CD4-positive, CD25-positive, alpha-beta regulatory T cell (primary cell): ENCODE measurements at regions not wholly inside any gene's neighbourhood (a gene's known extent, or its start where the extent isn't known, plus 50 kb on each side); places are given as distances from the start of the nearest gene placed in this dataset.
"Not testable (repeated sequence)": the region's sequence is repeated elsewhere in the genome, so short reads cannot be mapped to it uniquely, and the experiment has no call there.

Experiments used
- ATAC-seq, 2 donors: fragments of 150-1000 bp; cut with Tn5 transposase; one replicate each; pipeline ENCODE4 v1.10.0; 2021; ENCODE audit warnings: low read depth in 2 of 2, moderate number of reproducible peaks in 2 of 2, moderate library complexity in 1 of 2
- DNase-seq, 3 donors: peaks; one replicate each; pipeline versions ENCODE4 v3.0.0 to v3.0.0-alpha.2; 2012 to 2022; ENCODE audit warnings: mixed read lengths in 1 of 3
- H3K27ac ChIP-seq: one replicate; pipeline ENCODE4 v1.7.0; 2013; ENCODE audit warnings: mild to moderate bottlenecking, low read length; ENCODE audit not compliant: insufficient read depth, poor library complexity, severe bottlenecking
- H3K27me3 ChIP-seq: one replicate; pipeline ENCODE4 v1.7.0; 2013; ENCODE audit warnings: low read length; ENCODE audit not compliant: control insufficient read depth, insufficient read depth
- H3K36me3 ChIP-seq: one replicate; pipeline ENCODE4 v1.7.0; 2013; ENCODE audit warnings: mild to moderate bottlenecking, low read length, moderate library complexity; ENCODE audit not compliant: control insufficient read depth, insufficient read depth
- H3K4me1 ChIP-seq: 2 replicates; pipeline ENCODE4 v1.7.0; 2013; ENCODE audit warnings: mild to moderate bottlenecking, low read length; ENCODE audit not compliant: insufficient read depth, control insufficient read depth, poor library complexity, severe bottlenecking
- H3K4me3 ChIP-seq: one replicate; pipeline ENCODE4 v1.7.0; 2013; ENCODE audit warnings: low read depth, mild to moderate bottlenecking, low read length, moderate library complexity
- H3K9me3 ChIP-seq, 2 experiments: 1 replicate in 1 of 2; 2 replicates in 1 of 2; pipeline ENCODE4 v1.7.0; 2013; ENCODE audit warnings: low read length in 2 of 2, mild to moderate bottlenecking in 1 of 2, moderate library complexity in 1 of 2; ENCODE audit not compliant: control insufficient read depth in 2 of 2
- H3K27ac Mint-ChIP-seq, 3 donors: one replicate each; pipeline ENCODE4 v1.8.0; 2020 to 2022; ENCODE audit warnings: mild to moderate bottlenecking in 3 of 3, mixed read lengths in 3 of 3, moderate library complexity in 2 of 3
- H3K27me3 Mint-ChIP-seq: one replicate; pipeline ENCODE4 v1.8.0; 2022; ENCODE audit warnings: mild to moderate bottlenecking, mixed read lengths
- H3K36me3 Mint-ChIP-seq: one replicate; pipeline ENCODE4 v1.8.0; 2020; ENCODE audit warnings: mixed read lengths
- H3K4me1 Mint-ChIP-seq, 4 donors: one replicate each; pipeline ENCODE4 v1.8.0; 2020 to 2022; ENCODE audit warnings: mixed read lengths in 4 of 4, mild to moderate bottlenecking in 1 of 4
- H3K4me3 Mint-ChIP-seq, 4 donors: one replicate each; pipeline ENCODE4 v1.8.0; 2020 to 2022; ENCODE audit warnings: mild to moderate bottlenecking in 4 of 4, mixed read lengths in 4 of 4, moderate library complexity in 3 of 4
- H3K9me3 Mint-ChIP-seq, 7 donors: one replicate each; pipeline ENCODE4 v1.8.0; 2020 to 2022; ENCODE audit warnings: mixed read lengths in 7 of 7, mild to moderate bottlenecking in 3 of 7, moderate library complexity in 2 of 7

- H3K4me3 ChIP-seq, H3K27ac ChIP-seq, ATAC-seq, H3K4me1 ChIP-seq, H3K27ac Mint-ChIP-seq, DNase-seq, H3K27me3 ChIP-seq, H3K4me1 Mint-ChIP-seq, H3K4me3 Mint-ChIP-seq, H3K36me3 ChIP-seq, H3K36me3 Mint-ChIP-seq: not testable (repeated sequence)
- Mint-ChIP-seq H3K9me3 (peaks cover 4 to 32% (median 11%) of the 10 kb centered on the region in 7 donors), H3K27me3 (peaks cover 10% of the 10 kb centered on the region)
- H3K9me3 ChIP-seq: peaks cover 6 to 16% of the 10 kb centered on the region in 2 experiments
These were observed 51.9 kb upstream of the MFGE8 start for GRCh38 chr15:88965097-88965496.

GRCh38 chr15:88970232-88970631 is 57.1 kb upstream of the MFGE8 start:
- Histone ChIP-seq H3K4me1 (no peaks in the 10 kb centered on the region), H3K27ac (no peak overlapping the region), H3K4me3 (no peak overlapping the region), H3K36me3 (no peaks in the 10 kb centered on the region), H3K27me3 (peaks cover 4% of the 10 kb centered on the region), H3K9me3 (peaks cover 3 to 12% of the 10 kb centered on the region in 2 experiments)
- H3K27me3 Mint-ChIP-seq: peaks cover 25% of the 10 kb centered on the region
- no peak overlapping the region for H3K4me3 Mint-ChIP-seq
- H3K27ac Mint-ChIP-seq: no peak overlapping the region
- peaks cover 4 to 29% (median 12%) of the 10 kb centered on the region in 7 donors for H3K9me3 Mint-ChIP-seq
- H3K36me3 Mint-ChIP-seq: peaks cover 3% of the 10 kb centered on the region
- peaks cover 0 to 6% (median 0%) of the 10 kb centered on the region in 4 donors for H3K4me1 Mint-ChIP-seq
- no peak for DNase-seq
- ATAC-seq: no peak

GRCh38 chr15:88974392-88974791 is 61.2 kb upstream of the MFGE8 start:
- Histone ChIP-seq H3K9me3 (no peaks in the 10 kb centered on the region), H3K4me1 (no peaks in the 10 kb centered on the region), H3K27me3 (peaks cover 4% of the 10 kb centered on the region), H3K27ac (no peak overlapping the region), H3K36me3 (no peaks in the 10 kb centered on the region), H3K4me3 (no peak overlapping the region)
- no peak overlapping the region for H3K27ac Mint-ChIP-seq
- no peaks in the 10 kb centered on the region for H3K4me1 Mint-ChIP-seq
- peaks cover 0 to 12% (median 3%) of the 10 kb centered on the region in 7 donors for H3K9me3 Mint-ChIP-seq
- H3K36me3 Mint-ChIP-seq: no peaks in the 10 kb centered on the region
- H3K4me3 Mint-ChIP-seq: no peak overlapping the region
- ATAC-seq (no peak), DNase-seq (no peak)
- peaks cover 34% of the 10 kb centered on the region for H3K27me3 Mint-ChIP-seq

- Mint-ChIP-seq H3K4me1 (no peaks in the 10 kb centered on the region), H3K27ac (no peak overlapping the region), H3K4me3 (no peak overlapping the region), H3K27me3 (peaks cover 40% of the 10 kb centered on the region), H3K36me3 (no peaks in the 10 kb centered on the region), H3K9me3 (peaks cover 0 to 3% (median 0%) of the 10 kb centered on the region in 7 donors)
- no peaks in the 10 kb centered on the region for H3K9me3 ChIP-seq
- no peak for ATAC-seq
- no peak for DNase-seq
- H3K27me3 ChIP-seq: no peaks in the 10 kb centered on the region
- no peaks in the 10 kb centered on the region for H3K4me1 ChIP-seq
- no peak overlapping the region for H3K4me3 ChIP-seq
- no peak overlapping the region for H3K27ac ChIP-seq
- H3K36me3 ChIP-seq: no peaks in the 10 kb centered on the region
These were observed 62.7 kb upstream of the MFGE8 start for GRCh38 chr15:88975891-88976290.

GRCh38 chr15:88976656-88977055 is 63.5 kb upstream of the MFGE8 start:
- peaks cover 0 to 3% (median 0%) of the 10 kb centered on the region in 7 donors for H3K9me3 Mint-ChIP-seq
- H3K36me3 Mint-ChIP-seq: no peaks in the 10 kb centered on the region

GRCh38 chr15:88979674-88980073 is 66.5 kb upstream of the MFGE8 start:
- H3K27me3 ChIP-seq: no peaks in the 10 kb centered on the region
- Mint-ChIP-seq H3K27ac (no peak overlapping the region), H3K9me3 (no peaks in the 10 kb centered on the region), H3K36me3 (no peaks in the 10 kb centered on the region), H3K27me3 (peaks cover 39% of the 10 kb centered on the region), H3K4me1 (no peaks in the 10 kb centered on the region), H3K4me3 (no peak overlapping the region)
- ATAC-seq (no peak), DNase-seq (no peak)
- H3K4me3 ChIP-seq: no peak overlapping the region
- no peaks in the 10 kb centered on the region for H3K9me3 ChIP-seq
- H3K27ac ChIP-seq: no peak overlapping the region
- H3K36me3 ChIP-seq: no peaks in the 10 kb centered on the region
- H3K4me1 ChIP-seq: no peaks in the 10 kb centered on the region

More at GRCh38 chr15:88976656-88977055, 63.5 kb upstream of the MFGE8 start:
- ATAC-seq (no peak), DNase-seq (no peak)
- Histone ChIP-seq H3K36me3 (no peaks in the 10 kb centered on the region), H3K27ac (no peak overlapping the region), H3K27me3 (no peaks in the 10 kb centered on the region), H3K4me1 (no peaks in the 10 kb centered on the region), H3K4me3 (no peak overlapping the region), H3K9me3 (no peaks in the 10 kb centered on the region)
- H3K4me3 Mint-ChIP-seq: no peak overlapping the region
- no peaks in the 10 kb centered on the region for H3K4me1 Mint-ChIP-seq
- no peak overlapping the region for H3K27ac Mint-ChIP-seq
- H3K27me3 Mint-ChIP-seq: peaks cover 45% of the 10 kb centered on the region

GRCh38 chr15:88980498-88980897 is 67.3 kb upstream of the MFGE8 start:
- no peaks in the 10 kb centered on the region for H3K9me3 ChIP-seq
- no peaks in the 10 kb centered on the region for H3K36me3 Mint-ChIP-seq
- no peak overlapping the region for H3K27ac Mint-ChIP-seq
- no peaks in the 10 kb centered on the region for H3K4me1 ChIP-seq
- H3K27me3 Mint-ChIP-seq: peaks cover 33% of the 10 kb centered on the region
- no peaks in the 10 kb centered on the region for H3K9me3 Mint-ChIP-seq
- no peaks in the 10 kb centered on the region for H3K36me3 ChIP-seq
- no peak overlapping the region for H3K27ac ChIP-seq
- no peak for DNase-seq
- no peaks in the 10 kb centered on the region for H3K4me1 Mint-ChIP-seq
- H3K4me3 ChIP-seq: no peak overlapping the region
- no peak for ATAC-seq
- no peak overlapping the region for H3K4me3 Mint-ChIP-seq
- no peaks in the 10 kb centered on the region for H3K27me3 ChIP-seq

GRCh38 chr15:88981244-88982215 is 68.4 kb upstream of the MFGE8 start:
- no peaks in the 10 kb centered on the region for H3K36me3 ChIP-seq
- no peak for ATAC-seq
- H3K27me3 ChIP-seq: no peaks in the 10 kb centered on the region
- no peak for DNase-seq
- H3K4me1 ChIP-seq: no peaks in the 10 kb centered on the region
- Mint-ChIP-seq H3K27me3 (peaks cover 25% of the 10 kb centered on the region), H3K4me1 (no peaks in the 10 kb centered on the region), H3K9me3 (no peaks in the 10 kb centered on the region), H3K4me3 (no peak overlapping the region), H3K36me3 (no peaks in the 10 kb centered on the region), H3K27ac (no peak overlapping the region)
- no peak overlapping the region for H3K4me3 ChIP-seq
- H3K27ac ChIP-seq: no peak overlapping the region
- no peaks in the 10 kb centered on the region for H3K9me3 ChIP-seq
